Neural cell (in vitro differentiated cells): ENCODE measurements at regions not wholly inside any gene's neighbourhood (a gene's known extent, or its start where the extent isn't known, plus 50 kb on each side); places are given as distances from the start of the nearest gene placed in this dataset.

ENCODE experiments used
- H2AFZ ChIP-seq: fragments of 200-600, 300-800 bp; sonication (generic), shearing (Covaris generic); 2 replicates; pipeline ENCODE4 v1.6.0; 2014; ENCODE audit warnings: low read depth, mild to moderate bottlenecking, antibody characterized with exemption, low read length, moderate library complexity
- H3F3A ChIP-seq: fragments of 200-600 bp; shearing (Covaris generic); 2 replicates; pipeline ENCODE4 v1.6.1; 2016; ENCODE audit warnings: mild to moderate bottlenecking, moderate library complexity, mixed read lengths, antibody characterized with exemption, low read length; ENCODE audit not compliant: insufficient read depth, poor library complexity, severe bottlenecking
- H3K27ac ChIP-seq: fragments of 200-600, 300-800 bp; sonication (generic), shearing (Covaris generic); 2 replicates; pipeline ENCODE4 v1.5.1; 2014; ENCODE audit warnings: mild to moderate bottlenecking, low read length, moderate library complexity
- H3K27me3 ChIP-seq: fragments of 300-800, 200-600 bp; sonication (generic), shearing (Covaris generic); 2 replicates; pipeline ENCODE4 v1.6.0; 2014; ENCODE audit warnings: mild to moderate bottlenecking, low read depth, low read length, moderate library complexity; ENCODE audit not compliant: insufficient read depth
- H3K36me3 ChIP-seq: fragments of 300-800, 200-600 bp; sonication (generic), shearing (Covaris generic); 2 replicates; pipeline ENCODE4 v1.5.1; 2014; ENCODE audit warnings: mild to moderate bottlenecking, antibody characterized with exemption, low read length, moderate library complexity; ENCODE audit not compliant: insufficient read depth
- H3K4me2 ChIP-seq: fragments of 300-800, 200-600 bp; sonication (generic), shearing (Covaris generic); 2 replicates; pipeline ENCODE4 v1.6.0; 2014; ENCODE audit warnings: mild to moderate bottlenecking, low read length
- H3K4me3 ChIP-seq: fragments of 300-800, 200-600 bp; sonication (generic), shearing (Covaris generic); 2 replicates; pipeline ENCODE4 v1.5.1; 2014; ENCODE audit warnings: mild to moderate bottlenecking, low read length, moderate library complexity
- H3K79me2 ChIP-seq: fragments of 200-600 bp; shearing (Covaris generic); replicated peaks from 2 replicates; pipeline ENCODE4 v1.6.0; 2014; ENCODE audit warnings: mild to moderate bottlenecking, low read length, moderate library complexity; ENCODE audit not compliant: insufficient read depth
- H3K9ac ChIP-seq: fragments of 300-800, 200-600 bp; sonication (generic), shearing (Covaris generic); 2 replicates; pipeline ENCODE4 v1.6.1; 2016; ENCODE audit warnings: mild to moderate bottlenecking, low read length, mixed read lengths
- H3K9me2 ChIP-seq: fragments of 200-600 bp; shearing (Covaris generic); 2 replicates; pipeline ENCODE4 v1.6.1; 2016; ENCODE audit warnings: mild to moderate bottlenecking, low read length, mixed read lengths; ENCODE audit not compliant: insufficient read depth
- H3K9me3 ChIP-seq: fragments of 200-600, 300-800 bp; sonication (generic), shearing (Covaris generic); 2 replicates; pipeline ENCODE4 v1.6.1; 2016; ENCODE audit warnings: mild to moderate bottlenecking, mixed run types, low read length, moderate library complexity, mixed read lengths
- H4K20me1 ChIP-seq: fragments of 200-600 bp; shearing (Covaris generic); 2 replicates; pipeline ENCODE4 v1.6.1; 2016; ENCODE audit warnings: mild to moderate bottlenecking, mixed run types; ENCODE audit not compliant: insufficient read depth
- EP300 ChIP-seq: fragments of 450-650 bp; conservative IDR thresholded peaks from 2 replicates; pipeline ENCODE4 v1.6.1; 2014; ENCODE audit warnings: antibody characterized with exemption, mild to moderate bottlenecking, moderate library complexity; ENCODE audit not compliant: poor library complexity, severe bottlenecking
- EZH2 ChIP-seq: fragments of 200-600, 300-800 bp; shearing (Covaris generic), sonication (generic); IDR thresholded peaks from 2 replicates; pipeline ENCODE4 v1.6.1; 2014; ENCODE audit warnings: antibody characterized with exemption, low read length, borderline replicate concordance, mild to moderate bottlenecking; ENCODE audit not compliant: insufficient read depth, poor library complexity, severe bottlenecking
- MXI1 ChIP-seq: fragments of 450-650 bp; conservative IDR thresholded peaks from 2 replicates; pipeline ENCODE4 v1.6.1; 2014; ENCODE audit warnings: antibody characterized with exemption, mild to moderate bottlenecking; ENCODE audit not compliant: poor library complexity, severe bottlenecking
- POLR2AphosphoS5 ChIP-seq: IDR thresholded peaks from 2 replicates; pipeline ENCODE4 v1.6.1; 2012
- RAD21 ChIP-seq: fragments of 450-650 bp; conservative IDR thresholded peaks from 2 replicates; pipeline ENCODE4 v1.6.1; 2014; ENCODE audit warnings: antibody characterized with exemption, mild to moderate bottlenecking, moderate library complexity
- REST ChIP-seq: IDR thresholded peaks from 2 replicates; pipeline ENCODE4 v1.6.1; 2012; ENCODE audit warnings: borderline replicate concordance
- SMC3 ChIP-seq: fragments of 450-650 bp; conservative IDR thresholded peaks from 2 replicates; pipeline ENCODE4 v1.6.1; 2014; ENCODE audit warnings: antibody characterized with exemption, mild to moderate bottlenecking, moderate library complexity; ENCODE audit not compliant: poor library complexity
- TAF1 ChIP-seq: IDR thresholded peaks from 2 replicates; pipeline ENCODE4 v1.6.1; 2012; ENCODE audit warnings: low read depth
- TF ChIP-seq, protein P1 (sequence below): fragments of 450-650 bp; IDR thresholded peaks from 2 replicates; pipeline ENCODE4 v1.5.1; 2014; ENCODE audit warnings: antibody characterized with exemption, mild to moderate bottlenecking, moderate library complexity; ENCODE audit not compliant: poor library complexity, severe bottlenecking

GRCh38 chr3:82802501-82802900 is 1041.1 kb upstream of the GBE1 start:
- Histone ChIP-seq H3K36me3 (no peaks in the 10 kb centered on the region), H3F3A (no peaks in the 10 kb centered on the region), H3K27ac (no peak overlapping the region), H3K79me2 (no peaks in the 10 kb centered on the region), H3K9me3 (no peaks in the 10 kb centered on the region), H3K9ac (no peak overlapping the region), H4K20me1 (no peaks in the 10 kb centered on the region), H3K9me2 (no peaks in the 10 kb centered on the region), H3K4me2 (no peak overlapping the region), H3K27me3 (no peaks in the 10 kb centered on the region), H2AFZ (no peak overlapping the region), H3K4me3 (no peak overlapping the region)
- TF ChIP-seq EP300 (no peak), POLR2AphosphoS5 (no peak), REST (no peak), SMC3 (no peak), RAD21 (no peak), EZH2 (no peak), MXI1 (no peak), TAF1 (no peak)
- TF ChIP-seq, protein P1, sequence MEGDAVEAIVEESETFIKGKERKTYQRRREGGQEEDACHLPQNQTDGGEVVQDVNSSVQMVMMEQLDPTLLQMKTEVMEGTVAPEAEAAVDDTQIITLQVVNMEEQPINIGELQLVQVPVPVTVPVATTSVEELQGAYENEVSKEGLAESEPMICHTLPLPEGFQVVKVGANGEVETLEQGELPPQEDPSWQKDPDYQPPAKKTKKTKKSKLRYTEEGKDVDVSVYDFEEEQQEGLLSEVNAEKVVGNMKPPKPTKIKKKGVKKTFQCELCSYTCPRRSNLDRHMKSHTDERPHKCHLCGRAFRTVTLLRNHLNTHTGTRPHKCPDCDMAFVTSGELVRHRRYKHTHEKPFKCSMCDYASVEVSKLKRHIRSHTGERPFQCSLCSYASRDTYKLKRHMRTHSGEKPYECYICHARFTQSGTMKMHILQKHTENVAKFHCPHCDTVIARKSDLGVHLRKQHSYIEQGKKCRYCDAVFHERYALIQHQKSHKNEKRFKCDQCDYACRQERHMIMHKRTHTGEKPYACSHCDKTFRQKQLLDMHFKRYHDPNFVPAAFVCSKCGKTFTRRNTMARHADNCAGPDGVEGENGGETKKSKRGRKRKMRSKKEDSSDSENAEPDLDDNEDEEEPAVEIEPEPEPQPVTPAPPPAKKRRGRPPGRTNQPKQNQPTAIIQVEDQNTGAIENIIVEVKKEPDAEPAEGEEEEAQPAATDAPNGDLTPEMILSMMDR, result no peak

DNA sequence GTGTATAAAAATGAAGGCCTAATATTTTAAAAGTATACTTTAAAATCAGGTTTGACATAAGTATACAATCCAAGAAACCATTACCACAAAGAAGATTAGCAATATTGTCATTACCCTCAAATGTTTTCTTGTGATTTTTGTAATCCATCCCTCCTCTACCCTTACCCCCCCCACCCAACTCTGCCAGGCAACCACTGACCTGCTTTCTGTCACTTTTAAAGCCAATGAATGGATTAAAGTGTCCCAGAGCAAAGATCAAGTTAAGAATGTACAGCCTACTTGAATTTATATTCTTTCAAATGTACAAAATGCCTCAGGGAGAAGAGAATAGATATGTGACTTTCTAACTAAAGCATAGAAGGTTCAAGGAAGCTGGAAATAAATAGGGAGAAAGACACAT is 1038.8 kb upstream of the GBE1 start:
- Histone ChIP-seq H3K4me3 (no peak overlapping the region), H3K9me2 (no peaks in the 10 kb centered on the region), H3F3A (no peaks in the 10 kb centered on the region), H3K9me3 (no peaks in the 10 kb centered on the region), H3K79me2 (no peaks in the 10 kb centered on the region), H3K4me2 (no peak overlapping the region), H3K27me3 (no peaks in the 10 kb centered on the region), H3K27ac (no peak overlapping the region), H2AFZ (no peak overlapping the region), H3K36me3 (no peaks in the 10 kb centered on the region), H4K20me1 (no peaks in the 10 kb centered on the region), H3K9ac (no peak overlapping the region)
- TF ChIP-seq RAD21 (no peak), MXI1 (no peak), EZH2 (no peak), POLR2AphosphoS5 (no peak), TAF1 (no peak), REST (no peak), SMC3 (no peak)
- TF ChIP-seq, protein P1, result no peak
